ENCODE measurements at regions not wholly inside any gene's neighbourhood (a gene's known extent, or its start where the extent isn't known, plus 50 kb on each side); places are given as distances from the start of the nearest gene placed in this dataset.
"Not testable (repeated sequence)": the region's sequence is repeated elsewhere in the genome, so short reads cannot be mapped to it uniquely, and the experiment has no call there.

- DNase-seq, result not testable (repeated sequence)
These were observed 350.0 kb downstream of the GOLGA6L6 start for GRCh38 chr15:20191508-20192125.

GRCh38 chr15:20188611-20189010 is 353.0 kb downstream of the GOLGA6L6 start:
- DNase-seq, result not testable (repeated sequence)

GRCh38 chr15:20187370-20188355 is 353.9 kb downstream of the GOLGA6L6 start:
- DNase-seq, result not testable (repeated sequence)

GRCh38 chr15:20184879-20185278 is 356.7 kb downstream of the GOLGA6L6 start:
- not testable (repeated sequence) for DNase-seq

- not testable (repeated sequence) for DNase-seq
These were observed 373.4 kb downstream of the GOLGA6L6 start for GRCh38 chr15:20168221-20168620.

GRCh38 chr15:20153528-20153927 is 388.1 kb downstream of the GOLGA6L6 start:
- not testable (repeated sequence) for DNase-seq

GRCh38 chr15:20148679-20149078 is 392.9 kb downstream of the GOLGA6L6 start:
- DNase-seq, result not testable (repeated sequence)

- not testable (repeated sequence) for DNase-seq
These were observed 393.6 kb downstream of the GOLGA6L6 start for GRCh38 chr15:20148008-20148407.

- DNase-seq, result not testable (repeated sequence)
These were observed 397.1 kb downstream of the GOLGA6L6 start for GRCh38 chr15:20144333-20145036.

- DNase-seq, result not testable (repeated sequence)
These were observed 398.7 kb downstream of the GOLGA6L6 start for GRCh38 chr15:20142906-20143305.

- not testable (repeated sequence) for DNase-seq
These were observed 399.2 kb downstream of the GOLGA6L6 start for GRCh38 chr15:20142410-20142809.

GRCh38 chr15:20124668-20125067 is 416.9 kb downstream of the GOLGA6L6 start:
- DNase-seq, result not testable (repeated sequence)

- DNase-seq, result peak in 1 of 3 donors; percentile 0
These were observed 435.6 kb downstream of the GOLGA6L6 start for GRCh38 chr15:20106026-20106425.

GRCh38 chr15:20105011-20105990 is 436.3 kb downstream of the GOLGA6L6 start:
- DNase-seq, result peak in 1 of 3 donors; percentile 0

GRCh38 chr15:20104551-20104950 is 437.0 kb downstream of the GOLGA6L6 start:
- DNase-seq, result not testable (repeated sequence)

GRCh38 chr15:20102862-20103261 is 438.7 kb downstream of the GOLGA6L6 start:
- DNase-seq, result not testable (repeated sequence)

GRCh38 chr15:20102209-20102608 is 439.4 kb downstream of the GOLGA6L6 start:
- not testable (repeated sequence) for DNase-seq

- not testable (repeated sequence) for DNase-seq
These were observed 440.3 kb downstream of the GOLGA6L6 start for GRCh38 chr15:20101281-20101680.

GRCh38 chr15:20100604-20101270 is 440.9 kb downstream of the GOLGA6L6 start:
- DNase-seq, result not testable (repeated sequence)

GRCh38 chr15:20095699-20096303 is 445.8 kb downstream of the GOLGA6L6 start:
- not testable (repeated sequence) for DNase-seq

Measured in muscle of back (tissue), 3 donors.